HG03442 (cell line): ENCODE measurements at regions not wholly inside any gene's neighbourhood (a gene's known extent, or its start where the extent isn't known, plus 50 kb on each side); places are given as distances from the start of the nearest gene placed in this dataset.
"Not testable (repeated sequence)": the region's sequence is repeated elsewhere in the genome, so short reads cannot be mapped to it uniquely, and the experiment has no call there.

Experiments
- ATAC-seq: cut with Tn5 transposase; IDR thresholded peaks from one replicate; pipeline ENCODE4 v1.9.1; 2021; ENCODE audit warnings: mild to moderate bottlenecking, moderate library complexity; ENCODE audit not compliant: unreplicated experiment

DNA sequence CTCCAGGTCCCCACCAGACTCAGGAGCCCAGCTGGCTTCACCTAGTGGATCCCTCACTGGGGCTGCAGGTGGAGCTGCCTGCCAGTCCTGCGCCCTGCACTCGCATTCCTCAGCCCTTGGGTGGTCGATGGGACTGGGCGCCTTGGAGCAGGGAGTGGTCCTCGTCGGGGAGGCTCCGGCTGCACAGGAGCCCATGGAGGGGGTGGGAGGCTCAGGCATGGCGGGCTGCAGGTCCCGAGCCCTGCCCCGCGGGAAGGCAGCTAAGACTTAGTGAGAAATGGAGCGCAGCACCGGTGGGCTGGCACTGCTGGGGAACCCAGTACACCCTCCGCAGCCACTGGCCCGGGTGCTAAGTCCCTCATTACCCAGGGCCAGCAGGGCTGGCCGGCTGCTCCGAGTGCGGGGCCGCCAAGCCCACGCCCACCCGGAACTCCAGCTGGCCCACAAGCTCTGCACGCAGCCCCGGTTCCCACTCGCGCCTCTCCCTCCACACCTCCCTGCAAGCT is 203.4 kb downstream of the DSC3 start:
- not testable (repeated sequence) for ATAC-seq

DNA sequence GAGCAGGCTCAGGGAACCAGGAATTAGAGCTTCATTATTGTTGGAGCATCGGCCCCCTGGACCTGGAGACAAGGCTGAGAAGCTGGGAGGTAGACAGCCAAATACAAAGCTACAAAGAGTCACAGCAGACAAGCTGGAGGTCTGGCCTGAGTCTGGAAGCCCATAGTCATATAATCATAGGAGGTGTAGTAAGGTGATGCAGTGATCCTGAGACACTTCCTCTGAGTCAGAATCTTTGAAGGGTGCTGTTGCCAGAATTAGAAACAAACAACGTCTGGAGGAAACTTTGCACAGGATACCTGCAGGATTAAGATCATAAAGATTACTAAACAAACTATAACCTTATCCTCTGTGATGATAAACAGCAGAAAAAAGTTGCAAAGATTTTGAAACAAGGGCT is 213.8 kb downstream of the DSC3 start:
- ATAC-seq: no peak

DNA sequence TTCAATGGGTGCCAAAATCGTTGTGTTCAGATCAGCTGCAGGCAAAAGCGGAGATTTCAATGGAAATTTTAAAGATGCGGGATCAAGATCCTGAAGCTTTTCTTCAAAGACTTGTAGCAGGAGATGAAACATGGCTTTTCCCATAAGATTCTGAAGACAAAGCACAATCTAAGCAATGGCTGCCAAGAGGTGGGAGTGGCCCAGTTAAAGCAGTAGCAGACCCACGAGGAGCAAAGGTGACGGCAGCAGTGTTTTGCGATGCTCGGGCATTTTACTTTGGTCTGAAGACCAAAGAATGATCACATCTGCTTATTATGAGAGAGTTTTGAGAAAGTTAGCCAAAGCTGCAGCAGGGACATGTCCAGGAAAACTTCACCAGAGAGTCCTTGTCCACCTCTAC is 222.9 kb downstream of the DSC3 start:
- ATAC-seq: no peak

DNA sequence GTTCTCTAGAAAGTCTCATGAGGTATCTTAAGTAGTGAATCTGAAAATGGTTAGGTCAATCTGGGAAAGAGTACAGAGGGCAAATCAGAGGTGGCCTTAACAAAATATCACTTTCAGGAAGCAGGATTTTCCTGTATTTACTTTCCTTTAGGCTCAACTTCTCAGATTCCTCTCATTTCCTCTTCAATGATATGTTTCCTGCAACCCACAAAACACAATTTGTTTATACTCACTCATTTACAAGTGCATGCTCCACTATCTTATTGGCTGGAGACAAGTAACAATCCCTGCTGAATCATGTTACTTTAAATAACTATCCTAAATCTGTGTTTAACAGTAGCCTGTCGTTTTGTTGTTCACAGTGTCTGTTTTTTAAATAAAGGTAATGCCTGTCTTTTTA is 228.1 kb downstream of the DSC3 start:
- no peak for ATAC-seq

DNA sequence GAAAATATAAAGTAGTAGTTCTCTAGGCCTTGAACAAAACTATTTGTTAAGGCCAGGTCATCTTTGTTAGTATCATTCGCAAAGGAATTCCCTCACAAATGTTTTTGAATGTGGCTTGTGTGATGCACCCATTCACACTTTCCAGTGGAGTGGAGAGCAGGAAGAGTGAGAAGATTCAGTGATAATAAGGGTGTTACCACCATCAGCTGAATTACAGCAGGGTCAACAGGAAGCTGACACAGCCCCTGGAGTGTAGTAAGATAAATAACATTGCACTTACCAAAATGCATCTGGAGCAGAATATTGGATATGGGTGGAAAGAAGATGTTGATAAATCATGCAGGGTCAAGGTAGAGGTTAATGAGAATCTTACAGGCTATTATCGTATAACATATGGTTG is 231.0 kb downstream of the DSC3 start:
- no peak for ATAC-seq

DNA sequence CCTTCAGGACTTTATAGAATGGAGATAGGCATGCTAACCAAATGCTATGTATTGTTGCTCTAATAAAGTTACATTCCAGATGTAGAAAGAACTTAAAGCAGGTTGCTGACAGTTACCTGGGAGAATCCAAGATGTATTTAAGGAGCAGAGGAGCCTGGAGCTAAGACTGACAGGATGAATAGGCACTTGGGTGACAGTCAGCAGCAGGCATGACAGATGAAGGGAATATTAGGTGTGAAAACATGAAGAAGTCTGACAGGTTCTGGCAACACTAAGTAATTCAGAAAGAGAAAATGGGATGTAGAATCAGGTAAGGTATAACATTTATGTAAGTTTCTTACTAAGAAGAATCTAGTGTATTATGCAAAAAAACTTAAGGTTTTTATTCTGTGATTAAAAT is 232.0 kb downstream of the DSC3 start:
- ATAC-seq: no peak

DNA sequence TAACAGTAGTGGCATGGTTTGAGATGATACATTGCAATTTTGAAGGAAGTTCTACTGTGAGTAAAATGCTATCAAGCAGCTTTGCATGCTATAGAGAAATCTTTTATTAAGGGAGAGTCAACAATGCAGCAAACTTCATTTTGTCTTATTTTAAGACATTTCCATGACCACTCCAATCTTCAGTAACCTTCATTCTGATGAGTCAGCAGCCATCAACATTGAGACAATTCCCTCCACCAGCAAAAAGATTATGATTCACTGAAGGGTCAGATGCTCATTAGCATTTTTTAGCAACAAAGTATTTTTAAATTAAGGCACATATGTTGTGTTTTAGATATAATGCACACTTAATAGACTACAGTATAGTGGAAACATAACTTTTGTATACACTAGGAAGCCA is 235.7 kb downstream of the DSC3 start:
- ATAC-seq: no peak

DNA sequence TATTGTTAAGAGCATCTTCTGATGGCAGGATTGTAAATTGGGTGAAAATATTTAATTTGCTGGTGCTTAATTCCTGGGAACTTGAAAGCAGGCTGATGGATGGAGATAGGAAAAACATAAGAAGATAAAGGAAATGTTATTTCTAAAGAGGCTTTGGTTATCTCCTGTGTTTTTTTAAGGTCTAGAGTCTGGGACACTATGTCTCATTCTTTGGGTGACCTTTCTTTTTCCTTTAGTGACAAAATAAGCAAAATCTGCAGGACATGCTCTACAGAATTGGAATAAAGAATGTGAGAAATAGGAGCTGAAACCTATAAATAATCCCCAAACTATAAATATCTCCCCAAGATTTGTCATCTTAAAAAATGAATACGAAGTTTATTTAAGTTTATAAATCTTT is 241.7 kb downstream of the DSC3 start:
- ATAC-seq: no peak

DNA sequence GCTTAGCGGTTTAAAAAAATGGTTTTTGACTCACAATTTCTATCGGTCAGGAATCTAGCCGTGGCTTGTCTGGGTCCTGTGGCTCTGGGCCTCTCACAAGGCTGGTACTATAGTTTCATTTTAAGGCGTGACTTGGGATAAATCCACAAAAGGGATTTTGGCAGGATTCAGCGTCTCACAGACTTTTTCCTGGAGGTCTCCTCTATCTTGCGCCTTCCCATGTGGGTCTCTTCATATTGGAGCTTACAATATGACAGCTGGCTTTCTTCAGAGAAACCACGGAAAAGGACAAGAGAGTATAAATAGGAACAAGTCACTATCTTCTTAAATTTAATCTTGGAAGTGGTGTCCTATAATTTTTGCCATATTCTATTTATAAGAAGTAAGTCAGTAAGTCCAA is 250.5 kb downstream of the DSC3 start:
- no peak for ATAC-seq

DNA sequence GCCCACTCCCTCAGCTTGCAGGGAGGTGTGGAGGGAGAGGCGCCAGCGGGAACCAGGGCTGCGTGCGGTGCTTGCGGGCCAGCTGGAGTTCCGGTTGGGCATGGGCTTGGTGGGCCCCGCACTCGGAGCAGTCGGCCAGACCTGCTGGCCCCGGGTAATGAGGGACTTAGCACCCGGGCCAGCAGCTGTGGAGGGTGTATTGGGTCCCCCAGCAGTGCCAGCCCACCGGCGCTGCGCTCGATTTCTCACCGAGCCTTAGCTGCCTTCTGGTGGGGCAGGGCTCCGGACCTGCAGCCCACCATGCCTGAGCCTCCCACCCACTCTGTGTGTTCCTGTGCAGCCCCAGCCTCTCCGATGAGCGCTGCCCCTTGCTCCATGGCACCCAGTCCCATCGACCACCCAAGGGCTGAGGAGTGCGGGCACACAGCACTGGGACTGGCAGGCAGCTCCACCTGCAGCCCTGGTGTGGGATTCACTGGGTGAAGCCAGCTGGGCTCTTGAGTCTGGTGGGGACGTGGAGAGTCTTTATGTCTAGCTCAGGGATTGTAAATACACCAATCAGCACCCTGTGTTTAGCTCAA is 254.0 kb downstream of the DSC3 start:
- not testable (repeated sequence) for ATAC-seq

DNA sequence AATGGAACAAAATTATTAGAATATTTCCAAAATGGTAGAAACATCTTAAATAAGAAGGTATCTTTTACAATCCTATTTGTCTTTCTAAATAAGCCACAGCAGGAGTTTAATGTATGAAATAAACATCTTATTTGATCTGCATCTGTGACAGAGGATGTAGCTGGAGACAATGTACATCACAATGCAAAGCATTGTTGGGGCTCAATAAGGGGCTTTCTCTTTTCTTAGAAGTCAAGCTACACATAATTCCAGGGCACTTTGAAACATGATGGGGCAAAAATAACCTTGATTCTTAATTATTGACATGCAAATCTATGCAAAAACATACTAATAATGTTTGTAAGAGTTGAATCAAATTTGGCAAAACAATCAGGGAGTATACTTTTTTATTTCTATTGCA is 255.1 kb downstream of the DSC3 start:
- ATAC-seq: no peak

DNA sequence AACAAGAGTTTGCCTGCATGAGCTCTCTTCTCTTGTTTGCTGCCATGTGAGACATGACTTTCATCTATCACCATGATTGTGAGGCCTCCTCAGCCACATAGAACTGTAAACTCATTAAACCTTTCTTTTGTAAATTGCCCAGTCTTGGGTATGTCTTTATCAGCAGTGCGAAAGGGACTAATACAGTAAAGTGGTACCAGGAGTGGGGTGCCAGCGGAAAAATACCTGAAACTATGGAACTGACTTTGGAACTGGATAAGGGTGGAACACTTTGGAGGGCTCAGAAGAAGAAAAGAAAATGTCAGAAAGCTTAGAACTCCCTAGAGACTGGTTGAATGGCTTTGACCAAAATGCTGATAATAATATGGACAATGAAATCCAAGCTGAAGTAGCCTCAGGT is 260.9 kb downstream of the DSC3 start:
- no peak for ATAC-seq

DNA sequence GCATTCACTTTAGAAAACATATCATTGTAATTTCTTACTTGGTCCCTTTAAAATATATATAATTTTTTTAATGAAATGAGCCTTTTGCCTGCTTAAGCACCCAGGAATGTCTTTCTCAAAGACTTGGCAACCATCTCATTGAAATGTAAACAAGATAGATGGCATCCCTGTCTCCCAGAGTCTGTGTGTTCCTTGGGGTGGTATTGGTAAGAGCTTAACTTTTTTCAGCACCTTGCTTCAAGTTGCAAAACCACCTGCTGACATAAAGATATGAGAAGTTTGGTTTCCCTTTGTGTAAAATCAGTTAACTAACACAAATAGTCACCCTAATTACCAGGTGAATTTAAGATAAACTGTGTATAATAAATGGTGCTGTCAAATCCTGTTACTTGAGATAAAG is 266.9 kb downstream of the DSC3 start:
- ATAC-seq: no peak

DNA sequence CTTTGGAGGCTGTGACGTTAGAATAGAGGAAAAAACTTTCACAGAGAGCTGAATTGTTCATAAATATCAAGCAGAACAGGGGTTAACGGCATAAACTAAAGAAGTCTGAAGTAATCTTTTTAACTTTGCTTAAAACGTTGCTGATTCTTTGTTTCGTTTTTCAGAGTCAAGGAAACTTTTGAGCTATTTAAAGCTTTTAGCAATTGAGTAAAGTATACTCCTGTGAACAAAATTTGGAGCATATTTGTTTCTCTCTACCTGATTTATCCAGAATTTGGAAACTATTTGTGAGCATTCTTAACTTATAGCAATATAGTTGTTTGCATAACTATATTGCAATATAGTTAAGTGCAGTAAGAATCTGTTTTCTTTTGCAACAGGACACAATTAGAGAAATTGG is 270.4 kb downstream of the DSC3 start:
- not testable (repeated sequence) for ATAC-seq

DNA sequence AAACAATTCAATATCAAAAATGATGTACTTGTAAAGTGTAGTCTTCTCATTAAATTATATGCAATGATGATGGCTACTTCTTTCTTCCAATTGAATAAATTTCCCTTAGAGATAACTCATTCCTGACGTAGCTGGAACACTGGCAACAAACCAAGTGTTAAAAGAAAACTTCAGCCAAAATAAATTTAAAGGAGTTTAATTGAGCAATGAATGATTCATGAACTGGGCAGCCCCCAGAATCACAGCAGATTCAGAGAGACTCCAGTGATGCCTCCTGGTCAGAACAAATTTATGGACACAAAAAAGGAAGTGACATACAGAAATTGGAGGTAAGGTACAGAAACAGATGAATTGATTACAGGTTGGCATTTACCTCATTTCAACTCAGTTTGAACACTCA is 276.5 kb downstream of the DSC3 start:
- ATAC-seq: no peak

DNA sequence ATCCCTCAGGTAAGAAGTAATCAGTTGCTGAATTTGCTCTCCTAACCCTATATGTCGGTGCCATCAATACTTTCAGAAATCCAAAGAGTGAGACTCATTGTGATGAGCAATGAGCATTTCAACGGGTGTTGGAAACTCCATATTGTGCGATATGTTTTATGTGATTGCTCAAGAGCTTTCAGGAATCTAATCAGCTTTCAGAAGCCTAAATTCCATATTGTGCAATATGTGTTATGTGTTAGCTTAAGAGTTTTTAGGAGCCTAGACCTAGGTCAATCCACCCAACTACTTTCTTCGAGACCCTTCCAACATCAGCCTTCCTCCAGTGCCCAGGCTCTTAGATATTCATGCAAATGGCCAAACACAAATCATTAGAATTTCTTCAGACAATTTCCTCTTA is 277.3 kb downstream of the DSC3 start:
- no peak for ATAC-seq

DNA sequence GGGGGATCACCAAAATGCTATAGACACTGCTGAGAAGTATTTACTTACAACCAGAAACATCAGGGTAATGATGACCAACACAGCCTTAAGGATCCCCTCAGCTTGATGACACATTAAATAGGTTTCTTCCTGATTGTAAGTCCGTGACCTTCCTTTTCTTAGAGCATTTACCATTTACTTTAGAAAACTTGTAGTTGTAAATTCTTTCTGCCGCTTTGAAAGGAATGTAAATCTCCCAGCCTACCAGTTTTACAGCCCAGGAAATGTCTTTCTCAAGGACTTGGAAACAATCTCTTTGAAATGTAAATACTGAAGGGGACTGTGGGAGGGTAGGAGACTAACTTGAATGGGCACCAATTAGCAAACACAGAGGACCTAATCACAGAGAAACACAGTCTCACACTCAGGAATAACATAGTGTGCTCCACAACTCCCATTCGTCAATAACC is 278.6 kb downstream of the DSC3 start:
- ATAC-seq: no peak

DNA sequence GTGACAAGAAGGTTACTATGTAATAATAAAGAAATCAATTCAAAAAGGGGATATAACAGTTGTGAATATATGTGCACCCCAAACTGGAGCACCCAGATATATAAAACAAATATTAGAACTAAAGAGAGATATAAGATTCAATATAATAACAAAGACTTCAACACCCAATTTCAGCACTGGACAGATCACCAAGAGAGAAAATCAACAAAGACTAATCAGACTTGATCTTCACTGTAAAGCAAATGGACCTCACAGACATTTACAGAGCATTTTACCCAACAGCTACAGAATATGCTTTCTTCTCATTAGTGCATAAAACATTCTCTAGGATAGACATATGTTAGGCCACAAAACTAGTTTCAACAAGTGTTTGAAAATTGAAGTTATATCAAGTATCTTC is 287.7 kb downstream of the DSC3 start:
- no peak for ATAC-seq

DNA sequence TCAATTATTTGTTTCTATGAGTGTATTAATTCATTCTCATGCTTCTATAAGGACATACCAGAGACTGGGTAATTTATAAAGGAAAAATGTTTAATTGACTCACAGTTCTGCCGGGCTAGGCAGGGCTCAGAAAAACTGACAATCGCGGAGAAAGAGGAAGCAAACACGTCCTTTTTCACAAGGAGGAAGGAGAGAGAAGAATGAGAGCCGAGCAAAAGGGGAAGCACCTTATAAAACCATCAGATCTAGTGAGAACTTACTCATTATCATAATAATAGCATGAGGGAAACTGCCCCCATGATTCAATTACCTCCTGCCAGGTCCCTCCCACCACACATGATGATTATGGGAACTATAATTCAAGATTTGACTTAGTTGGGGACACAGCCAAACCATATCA is 294.0 kb downstream of the DSC3 start:
- no peak for ATAC-seq

DNA sequence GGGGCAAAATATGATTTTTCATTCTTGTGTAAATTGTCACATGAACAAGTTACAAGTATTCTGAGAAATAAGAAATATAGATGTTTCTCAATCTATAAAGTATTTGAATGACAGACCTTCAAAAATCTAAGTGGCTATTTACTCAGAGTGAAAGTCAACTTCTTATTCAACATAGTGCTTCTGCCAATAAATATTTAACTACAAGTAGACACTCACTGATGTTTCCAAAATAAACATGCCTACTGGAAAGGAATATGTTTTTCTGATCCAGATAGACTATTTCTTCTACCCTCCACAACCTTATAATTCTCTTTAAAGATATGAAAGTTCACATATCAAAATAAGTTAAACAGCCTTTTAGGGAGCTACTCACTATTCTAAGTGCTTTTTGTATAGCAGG is 296.3 kb downstream of the DSC3 start:
- ATAC-seq: no peak

DNA sequence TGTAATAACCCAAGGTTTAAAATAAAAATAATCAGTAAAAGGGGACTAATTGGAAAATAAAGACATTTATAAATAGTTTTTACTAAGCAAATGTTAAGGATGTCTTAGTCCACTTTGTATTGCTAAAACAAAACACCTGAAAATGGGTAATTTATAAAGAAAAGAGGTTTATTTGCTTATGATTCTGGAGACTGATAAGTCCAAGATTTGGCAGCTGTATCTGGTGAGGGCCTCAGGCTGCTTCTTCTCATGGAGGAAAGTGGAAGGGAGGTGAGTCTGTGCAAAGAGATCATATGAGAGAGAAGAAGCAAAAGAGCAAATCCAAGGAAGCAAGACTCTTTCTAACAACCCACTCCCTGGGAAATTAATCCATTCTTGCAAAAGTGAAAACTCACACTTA is 299.5 kb downstream of the DSC3 start:
- ATAC-seq: no peak

DNA sequence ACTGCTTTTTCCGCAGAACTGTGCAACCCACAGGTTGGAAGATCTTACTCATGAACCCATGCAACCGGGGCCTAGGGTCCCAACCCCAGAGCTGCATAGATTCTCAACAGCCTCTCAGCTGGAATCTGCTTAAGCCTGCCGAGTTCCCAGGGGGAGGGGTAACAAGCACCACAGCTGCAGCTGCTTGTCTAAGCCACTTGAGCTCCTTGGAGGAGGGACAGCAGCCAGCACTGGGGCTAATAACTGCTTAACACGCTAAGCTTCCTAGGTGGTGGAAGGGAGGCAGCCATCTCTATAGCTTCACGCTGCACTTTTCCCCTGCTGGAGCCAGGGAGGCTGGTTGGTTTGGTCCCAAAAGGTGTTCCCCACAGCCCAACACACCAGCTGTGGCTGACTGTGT is 311.6 kb downstream of the DSC3 start:
- ATAC-seq: no peak

DNA sequence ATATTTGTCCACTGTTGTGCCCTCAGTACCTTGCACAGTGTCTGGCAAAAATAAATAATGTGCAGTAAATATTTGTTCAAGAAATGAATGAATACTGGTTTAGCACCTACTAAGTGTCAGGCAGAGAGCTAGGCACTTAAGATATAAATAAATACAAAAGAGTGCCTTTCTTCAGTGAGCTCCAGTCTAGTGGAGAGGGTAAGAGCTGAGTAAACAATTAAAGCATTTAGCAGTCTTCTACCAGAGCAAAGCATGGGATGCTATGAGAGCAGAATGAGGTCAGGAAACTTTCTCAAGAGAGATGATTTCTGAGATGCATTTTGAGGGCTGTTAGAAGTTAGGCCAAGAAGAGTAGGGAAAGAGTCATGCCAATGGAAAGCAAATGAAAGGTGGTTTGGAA is 314.7 kb downstream of the DSC3 start:
- ATAC-seq: no peak
